ENCODE measurements at regions not wholly inside any gene's neighbourhood (a gene's known extent, or its start where the extent isn't known, plus 50 kb on each side); places are given as distances from the start of the nearest gene placed in this dataset.

GRCh38 chr2:8276026-8276425, 405.8 kb upstream of the ID2 start:
- POLR2A ChIA-PET: no interaction called here

GRCh38 chr2:8277921-8278571, 403.8 kb upstream of the ID2 start:
- no TSS peak for BruUV-seq (replicated peaks)
- Histone ChIP-seq H3K27me3 (ENCODE audit: control insufficient read depth in 2 of 2, insufficient read depth in 2 of 2, low read length in 2 of 2) (peaks cover 9 to 38% of the 10 kb centered on the region in 2 experiments; a peak in 3 of 5 replicates), H3K4me3 (no peak overlapping the region), H2AFZ (ENCODE audit: low read depth, low read length) (no peak overlapping the region), H3K36me3 (ENCODE audit: control insufficient read depth, insufficient read depth, low read length) (no peaks in the 10 kb centered on the region), H3K79me2 (ENCODE audit: control insufficient read depth, insufficient read depth, low read length) (no peaks in the 10 kb centered on the region), H4K20me1 (replicated peaks; ENCODE audit: control insufficient read depth, insufficient read depth, low read length) (0 out of 2 replicates have a peak, but pooled peaks cover 2% of the 10 kb centered on the region), H3K4me2 (ENCODE audit: insufficient read depth, low read length) (no peak overlapping the region), H3K9me1 (ENCODE audit: control insufficient read depth, insufficient read depth, low read length) (no peaks in the 10 kb centered on the region), H3K4me1 (replicated peaks in 1 of 2; ENCODE audit: control insufficient read depth in 2 of 2, insufficient read depth in 2 of 2, low read length in 2 of 2) (no peaks in the 10 kb centered on the region), H3K9ac (ENCODE audit: insufficient read depth in 1 of 2, low read depth in 2 of 2, low read length in 2 of 2) (no peak overlapping the region), H3K27ac (ENCODE audit: extremely low read depth, low read depth, low read length) (no peak overlapping the region), H3K9me3 (replicated peaks; ENCODE audit: control insufficient read depth, insufficient read depth, low read depth, low read length) (no peaks in the 10 kb centered on the region)
- WGBS (ENCODE audit: insufficient coverage, low coverage, missing lambda C conversion rate): 0% methylated on average over 10 of the region's 10 CpGs
- FAIRE-seq (no peak), ATAC-seq (no peak), DNase-seq (ENCODE audit: extremely low read depth in 1 of 4, low spot score in 3 of 4) (no peak)
- in situ Hi-C loops (cut with MboI): loop anchor here (10.0 kb wide), 1 partner anchor 407 kb away; the partner anchor contains the start of gene ID2
- ChIA-PET POLR2A (interaction anchor here (0.8 kb wide), 1 partner anchor 15 kb away, joined by 3 read pairs; no protein-coding TSS in a partner anchor), CTCF (ENCODE audit: low intra/inter-chr PET ratio) (no interaction called here)
- intact Hi-C loops (cut with micrococcal nuclease): no loop called here
- no peak for TF ChIP-seq ZBTB43 (CRISPR knock-in tag; IDR thresholded peaks at IDR 0.05)
- TF ChIP-seq TSC22D4 (tag; IDR thresholded peaks at IDR 0.05): no peak
- no peak for TF ChIP-seq ZNF143 (CRISPR knock-in tag; IDR thresholded peaks at IDR 0.05)
- no peak for TF ChIP-seq CHD2 (IDR thresholded peaks at IDR 0.05; ENCODE audit: low read depth, low read length)
- no peak for TF ChIP-seq NCOA4 (IDR thresholded peaks at IDR 0.05; ENCODE audit: partially characterized antibody)
- no peak for TF ChIP-seq PCBP1 (IDR thresholded peaks at IDR 0.05; ENCODE audit: low read depth, low read length, poor library complexity, severe bottlenecking)
- TF ChIP-seq, protein P1, sequence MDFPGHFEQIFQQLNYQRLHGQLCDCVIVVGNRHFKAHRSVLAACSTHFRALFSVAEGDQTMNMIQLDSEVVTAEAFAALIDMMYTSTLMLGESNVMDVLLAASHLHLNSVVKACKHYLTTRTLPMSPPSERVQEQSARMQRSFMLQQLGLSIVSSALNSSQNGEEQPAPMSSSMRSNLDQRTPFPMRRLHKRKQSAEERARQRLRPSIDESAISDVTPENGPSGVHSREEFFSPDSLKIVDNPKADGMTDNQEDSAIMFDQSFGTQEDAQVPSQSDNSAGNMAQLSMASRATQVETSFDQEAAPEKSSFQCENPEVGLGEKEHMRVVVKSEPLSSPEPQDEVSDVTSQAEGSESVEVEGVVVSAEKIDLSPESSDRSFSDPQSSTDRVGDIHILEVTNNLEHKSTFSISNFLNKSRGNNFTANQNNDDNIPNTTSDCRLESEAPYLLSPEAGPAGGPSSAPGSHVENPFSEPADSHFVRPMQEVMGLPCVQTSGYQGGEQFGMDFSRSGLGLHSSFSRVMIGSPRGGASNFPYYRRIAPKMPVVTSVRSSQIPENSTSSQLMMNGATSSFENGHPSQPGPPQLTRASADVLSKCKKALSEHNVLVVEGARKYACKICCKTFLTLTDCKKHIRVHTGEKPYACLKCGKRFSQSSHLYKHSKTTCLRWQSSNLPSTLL (IDR thresholded peaks at IDR 0.05): no peak
- no peak for TF ChIP-seq HMG20A (CRISPR knock-in tag; conservative IDR thresholded peaks at IDR 0.05)
- TF ChIP-seq, protein P2, sequence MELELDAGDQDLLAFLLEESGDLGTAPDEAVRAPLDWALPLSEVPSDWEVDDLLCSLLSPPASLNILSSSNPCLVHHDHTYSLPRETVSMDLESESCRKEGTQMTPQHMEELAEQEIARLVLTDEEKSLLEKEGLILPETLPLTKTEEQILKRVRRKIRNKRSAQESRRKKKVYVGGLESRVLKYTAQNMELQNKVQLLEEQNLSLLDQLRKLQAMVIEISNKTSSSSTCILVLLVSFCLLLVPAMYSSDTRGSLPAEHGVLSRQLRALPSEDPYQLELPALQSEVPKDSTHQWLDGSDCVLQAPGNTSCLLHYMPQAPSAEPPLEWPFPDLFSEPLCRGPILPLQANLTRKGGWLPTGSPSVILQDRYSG (tag; conservative IDR thresholded peaks at IDR 0.05; ENCODE audit: low read depth): no peak
- no peak for TF ChIP-seq ZNF184 (CRISPR knock-in tag; IDR thresholded peaks at IDR 0.05)
- TF ChIP-seq ZNF354B (CRISPR knock-in tag; IDR thresholded peaks at IDR 0.05): no peak

More at GRCh38 chr2:8276026-8276425, 405.8 kb upstream of the ID2 start:
- DNase-seq (ENCODE audit: extremely low read depth in 1 of 4, low spot score in 3 of 4): no peak
- TF ChIP-seq ZNF431 (CRISPR knock-in tag; IDR thresholded peaks at IDR 0.05) (0 out of 2 replicates have a peak, but pooled peaks have one; percentile 51), YBX1 (IDR thresholded peaks at IDR 0.05) (no peak)
- H2AFZ ChIP-seq (ENCODE audit: low read depth, low read length): no peak overlapping the region
- H4K20me1 ChIP-seq (replicated peaks; ENCODE audit: control insufficient read depth, insufficient read depth, low read length): no peaks in the 10 kb centered on the region
- H3K4me2 ChIP-seq (ENCODE audit: insufficient read depth, low read length): no peak overlapping the region
- peaks cover 4 to 20% of the 10 kb centered on the region in 2 experiments; a peak in 2 of 5 replicates for H3K27me3 ChIP-seq (ENCODE audit: control insufficient read depth in 2 of 2, insufficient read depth in 2 of 2, low read length in 2 of 2)
- CTCF ChIA-PET (ENCODE audit: low intra/inter-chr PET ratio): no interaction called here
- no peak overlapping the region for H3K4me3 ChIP-seq
- no peaks in the 10 kb centered on the region for H3K9me3 ChIP-seq (replicated peaks; ENCODE audit: control insufficient read depth, insufficient read depth, low read depth, low read length)
- intact Hi-C loops (cut with micrococcal nuclease) (no loop called here), in situ Hi-C loops (cut with MboI) (loop anchor here (10.0 kb wide), 1 partner anchor 409 kb away; the partner anchor contains the start of gene ID2)
- no peak for FAIRE-seq
- ATAC-seq: no peak
- H3K36me3 ChIP-seq (ENCODE audit: control insufficient read depth, insufficient read depth, low read length): no peaks in the 10 kb centered on the region
- no peaks in the 10 kb centered on the region for H3K4me1 ChIP-seq (replicated peaks in 1 of 2; ENCODE audit: control insufficient read depth in 2 of 2, insufficient read depth in 2 of 2, low read length in 2 of 2)
- H3K9me1 ChIP-seq (ENCODE audit: control insufficient read depth, insufficient read depth, low read length): no peaks in the 10 kb centered on the region
- 0% methylated on average over 4 of the region's 4 CpGs for WGBS (ENCODE audit: insufficient coverage, low coverage, missing lambda C conversion rate)
- no TSS peak for BruUV-seq (replicated peaks)
- H3K27ac ChIP-seq (ENCODE audit: extremely low read depth, low read depth, low read length): no peak overlapping the region
- no peak overlapping the region for H3K9ac ChIP-seq (ENCODE audit: insufficient read depth in 1 of 2, low read depth in 2 of 2, low read length in 2 of 2)
- H3K79me2 ChIP-seq (ENCODE audit: control insufficient read depth, insufficient read depth, low read length): no peaks in the 10 kb centered on the region

Measured in K562 (cell line).